ENCODE measurements at regions not wholly inside any gene's neighbourhood (a gene's known extent, or its start where the extent isn't known, plus 50 kb on each side); places are given as distances from the start of the nearest gene placed in this dataset.

DNA sequence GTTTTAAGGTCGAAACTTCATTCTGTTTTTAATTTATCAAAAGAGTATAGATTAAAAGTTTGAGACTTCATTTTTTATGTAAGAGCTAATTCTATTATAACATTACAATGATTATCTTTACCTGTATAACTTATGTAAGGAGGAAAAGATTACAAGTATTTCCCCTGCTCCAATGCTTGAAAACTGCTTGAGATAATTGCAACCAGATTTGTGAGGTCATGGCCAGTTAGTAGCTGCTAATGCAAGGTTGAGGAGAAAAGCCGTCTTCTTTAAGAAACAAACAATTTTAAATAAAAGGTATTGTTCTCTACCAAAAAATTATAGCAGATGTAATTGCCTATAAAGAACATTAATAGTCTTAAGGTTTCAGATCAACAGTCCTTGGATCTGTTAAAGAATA, 208.3 kb upstream of the UBE2E2 start:
- DNase-seq (ENCODE audit: low read depth) = no peak

DNA sequence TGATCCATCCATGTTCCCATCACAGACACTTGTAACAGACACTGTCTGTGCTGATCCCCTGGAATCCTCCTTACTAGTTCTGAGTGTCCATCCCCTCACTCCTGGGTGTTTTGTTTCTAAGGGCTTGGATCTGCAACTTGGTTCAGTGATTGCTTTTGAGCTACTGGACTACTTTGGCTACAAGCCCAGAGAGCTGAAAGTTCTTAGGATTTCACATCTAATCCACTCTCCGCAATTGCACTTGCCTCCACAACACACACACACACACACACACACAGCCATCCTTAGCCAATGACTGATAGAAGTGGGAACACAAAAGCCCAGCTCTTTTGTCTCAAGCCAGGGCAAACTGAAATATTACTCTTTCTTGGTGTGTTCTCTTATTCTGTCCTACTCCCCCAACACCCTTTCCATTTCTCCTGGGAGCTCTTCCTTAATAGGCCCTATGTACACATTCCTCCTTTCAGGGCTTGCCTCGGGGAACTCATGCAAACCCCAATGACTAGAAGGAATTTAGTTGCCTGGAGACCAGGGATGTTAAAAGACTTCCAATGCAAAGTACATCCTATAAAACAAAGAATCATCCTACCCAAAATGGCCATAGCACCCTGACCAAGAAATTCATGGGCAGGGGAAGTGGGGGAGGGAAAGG, 206.1 kb upstream of the UBE2E2 start:
- DNase-seq (ENCODE audit: low read depth) = no peak

DNA sequence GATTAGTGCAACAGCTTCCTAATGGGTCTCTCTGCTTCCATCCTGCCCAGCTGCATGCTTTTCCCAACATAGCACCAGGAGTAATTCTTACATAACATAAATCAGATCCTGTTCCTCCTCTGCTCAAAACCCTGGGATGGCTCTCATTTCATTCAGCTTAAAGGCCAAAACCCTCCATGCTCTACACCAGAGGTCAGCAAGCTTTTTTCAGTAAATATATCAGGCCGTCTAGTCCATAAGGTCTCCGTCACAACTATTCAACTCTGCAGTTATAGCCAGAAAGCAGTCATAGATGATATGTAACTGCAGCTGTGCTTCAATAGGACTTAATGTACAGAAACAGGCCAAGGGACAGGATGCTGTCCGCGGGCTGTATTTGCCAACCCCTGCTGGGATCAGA, 202.8 kb upstream of the UBE2E2 start:
- DNase-seq (ENCODE audit: low read depth) = no peak

DNA sequence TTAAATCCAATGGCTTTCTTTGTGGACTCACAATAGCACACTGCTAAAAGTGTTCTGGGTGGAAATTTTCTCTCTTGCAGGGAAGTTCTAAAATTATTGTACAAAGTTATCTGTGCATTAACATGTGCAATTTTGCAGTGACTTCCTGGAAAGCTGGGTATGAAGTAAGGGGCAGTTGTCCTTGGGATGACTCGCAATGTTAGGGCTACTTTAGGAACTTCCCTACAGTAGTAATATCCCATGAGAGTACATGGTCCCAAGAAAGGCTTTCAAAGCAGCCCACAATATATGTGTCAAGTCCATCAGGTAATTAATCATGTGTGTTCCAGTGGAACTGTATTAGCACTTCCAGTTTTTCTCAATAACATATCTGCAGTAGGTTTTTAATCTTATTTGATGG, 201.0 kb upstream of the UBE2E2 start:
- DNase-seq (ENCODE audit: low read depth) = no peak

DNA sequence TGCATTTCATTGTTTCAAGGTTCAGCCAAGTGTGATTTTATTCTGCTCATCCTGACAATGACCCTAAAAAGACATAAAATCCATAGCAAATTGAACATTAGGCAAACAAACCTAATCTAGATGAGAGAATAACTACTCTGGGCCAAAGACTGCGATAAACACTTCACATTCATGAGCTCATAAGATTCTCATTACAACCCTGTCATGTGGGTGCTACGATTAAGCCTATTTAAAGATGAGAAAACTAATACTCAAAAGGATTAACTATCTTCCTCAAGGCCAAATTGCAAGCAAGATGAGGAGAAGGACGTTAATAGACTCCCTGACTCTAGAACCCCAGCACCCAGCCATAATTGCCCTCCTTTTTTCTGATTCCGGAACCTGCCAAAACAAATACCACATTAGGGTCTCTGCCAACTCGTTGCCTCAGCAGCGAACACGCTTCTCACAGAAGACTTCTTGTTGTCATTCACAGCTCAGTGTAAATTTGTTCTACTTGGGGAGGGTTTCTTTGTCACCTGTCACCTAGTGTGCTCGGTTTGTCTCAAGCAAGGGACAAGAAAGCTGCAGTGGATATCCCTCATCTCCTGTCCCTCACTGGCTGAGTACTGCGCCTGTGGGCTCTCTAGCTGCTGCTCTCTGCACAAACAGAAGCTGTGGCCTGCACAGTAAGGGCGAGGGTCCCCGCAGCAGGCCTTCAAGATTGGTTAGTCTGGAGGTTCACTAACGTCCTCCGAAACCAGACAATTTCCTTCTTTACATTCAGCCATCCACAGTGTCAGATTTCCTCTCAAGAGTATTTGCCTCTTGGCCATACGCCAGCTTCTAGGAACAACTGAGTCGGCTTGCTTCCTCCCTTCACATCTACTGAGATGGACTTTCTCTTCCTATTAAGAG, 200.0 kb upstream of the UBE2E2 start:
- DNase-seq (ENCODE audit: low read depth) = no peak

DNA sequence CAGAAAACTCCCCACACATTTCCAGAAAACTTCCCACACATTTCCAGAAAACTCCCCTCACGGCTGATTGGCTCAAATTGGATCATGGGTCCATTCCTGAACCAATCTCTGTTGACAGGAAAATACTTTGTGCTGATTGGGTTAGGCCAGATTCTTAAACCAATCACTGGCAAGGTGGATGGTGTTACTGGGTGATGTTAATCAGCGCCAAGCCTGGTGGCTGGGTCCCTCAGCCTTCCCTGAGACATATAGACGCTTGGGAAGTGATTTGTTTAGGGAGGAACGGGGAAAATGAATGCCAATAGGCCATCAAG, 199.4 kb upstream of the UBE2E2 start:
- DNase-seq (ENCODE audit: low read depth) = no peak

DNA sequence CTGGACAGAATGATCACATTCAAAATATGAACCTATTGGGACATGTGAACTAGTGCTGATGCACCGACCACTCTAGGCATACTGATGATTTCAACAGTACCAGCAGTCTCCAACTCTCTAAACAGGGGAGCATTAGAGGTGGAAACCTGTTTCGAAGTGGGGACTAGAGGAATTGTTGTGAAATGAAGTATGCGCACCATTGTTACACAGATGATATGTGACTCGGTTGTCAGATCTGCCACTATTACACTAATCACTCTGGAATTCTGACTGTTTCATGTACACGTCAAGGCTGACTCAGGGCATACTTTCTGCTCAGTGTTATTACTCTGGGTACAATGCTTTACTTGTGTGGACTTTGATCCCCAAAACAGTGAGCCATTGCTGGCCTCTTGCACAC, 198.2 kb upstream of the UBE2E2 start:
- no peak for DNase-seq (ENCODE audit: low read depth)

DNA sequence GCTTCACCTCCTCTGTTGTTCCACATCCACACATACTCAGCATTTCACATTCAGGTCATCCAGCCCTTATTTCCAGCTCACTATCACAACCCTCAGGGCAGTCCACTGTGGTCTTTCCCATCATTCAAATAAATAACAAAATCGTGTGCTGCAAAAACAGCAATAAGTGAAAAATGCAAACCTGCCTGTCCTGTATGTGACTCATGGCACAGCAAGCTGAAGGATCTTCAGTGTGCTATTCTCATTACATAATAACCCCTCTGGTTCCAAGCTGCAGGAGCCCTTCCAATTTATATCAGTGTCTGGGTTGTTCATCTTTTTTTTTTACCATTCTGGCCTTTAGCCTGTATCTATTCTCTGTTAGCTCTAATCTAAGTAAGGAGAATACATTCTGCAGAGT, 185.3 kb upstream of the UBE2E2 start:
- no peak for DNase-seq (ENCODE audit: low read depth)

DNA sequence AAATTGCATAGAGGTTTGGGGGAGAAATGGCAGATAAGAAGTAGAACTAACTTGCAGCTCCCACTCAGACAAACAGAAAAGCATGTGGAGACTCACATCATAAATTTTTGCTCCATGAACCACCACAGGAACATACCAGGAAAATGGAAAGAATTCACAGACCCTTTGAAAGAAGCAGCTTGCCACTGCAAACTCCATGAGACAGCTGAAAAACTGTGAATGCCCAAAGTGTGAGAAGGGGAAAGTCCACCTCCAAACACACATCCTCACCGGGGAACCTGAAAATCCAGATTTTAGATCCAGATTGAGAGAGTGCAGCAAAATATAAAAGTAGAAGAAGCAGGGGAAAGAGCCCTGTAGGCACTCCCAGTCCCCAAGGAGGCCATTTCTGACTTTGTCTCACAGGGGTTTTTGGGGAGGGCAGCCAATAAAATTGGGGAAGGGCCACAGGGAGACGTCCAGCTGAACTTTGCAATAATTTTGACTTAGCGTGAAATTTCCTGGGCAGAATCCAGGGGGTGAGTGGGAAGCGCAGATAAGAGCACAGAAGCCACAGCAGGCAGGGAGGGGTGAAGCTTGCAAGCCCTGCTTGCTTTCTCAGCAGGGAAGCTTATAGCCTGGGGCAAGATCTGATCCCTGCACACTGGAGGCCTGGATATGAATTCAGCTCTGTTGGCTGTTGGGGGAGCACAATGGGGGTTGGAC, 183.4 kb upstream of the UBE2E2 start:
- no peak for DNase-seq (ENCODE audit: low read depth)

DNA sequence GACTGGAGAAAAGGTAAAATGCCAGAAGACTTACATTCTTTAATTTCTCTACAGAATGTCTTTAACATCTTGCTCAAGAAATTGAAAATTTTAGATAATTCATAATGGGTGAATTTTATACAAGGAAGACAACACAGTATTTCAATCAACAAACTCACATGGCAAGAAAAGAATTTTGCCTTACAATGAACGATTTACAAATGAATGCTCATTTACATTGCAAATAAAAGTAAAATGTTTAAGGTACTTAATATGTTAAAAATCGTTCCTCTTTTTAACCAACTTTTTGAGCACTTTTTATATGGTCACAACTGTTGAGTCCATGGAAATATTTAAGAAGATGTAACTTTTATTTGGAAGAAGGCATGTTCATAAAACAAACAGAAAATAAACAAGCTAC, 174.8 kb upstream of the UBE2E2 start:
- no peak for DNase-seq (ENCODE audit: low read depth)

DNA sequence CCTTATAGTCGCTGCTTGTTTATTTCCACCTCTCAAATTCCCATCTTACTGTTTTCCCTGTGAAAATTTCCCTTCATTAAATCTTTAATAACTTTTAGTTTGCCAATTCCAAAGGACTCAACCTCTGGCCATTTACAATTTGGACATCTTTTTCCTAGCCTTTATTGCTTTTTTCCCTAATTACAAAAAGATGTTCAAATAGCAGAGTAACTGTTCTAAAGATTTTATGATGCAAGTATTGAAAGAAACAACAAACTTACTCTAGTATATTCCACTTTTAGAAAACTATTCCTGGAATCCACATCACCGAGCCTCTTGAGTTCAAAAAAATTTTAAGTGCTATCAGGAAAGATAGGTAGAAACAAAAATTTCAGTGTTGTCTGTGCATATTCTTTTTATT, 174.1 kb upstream of the UBE2E2 start:
- no peak for DNase-seq (ENCODE audit: low read depth)

DNA sequence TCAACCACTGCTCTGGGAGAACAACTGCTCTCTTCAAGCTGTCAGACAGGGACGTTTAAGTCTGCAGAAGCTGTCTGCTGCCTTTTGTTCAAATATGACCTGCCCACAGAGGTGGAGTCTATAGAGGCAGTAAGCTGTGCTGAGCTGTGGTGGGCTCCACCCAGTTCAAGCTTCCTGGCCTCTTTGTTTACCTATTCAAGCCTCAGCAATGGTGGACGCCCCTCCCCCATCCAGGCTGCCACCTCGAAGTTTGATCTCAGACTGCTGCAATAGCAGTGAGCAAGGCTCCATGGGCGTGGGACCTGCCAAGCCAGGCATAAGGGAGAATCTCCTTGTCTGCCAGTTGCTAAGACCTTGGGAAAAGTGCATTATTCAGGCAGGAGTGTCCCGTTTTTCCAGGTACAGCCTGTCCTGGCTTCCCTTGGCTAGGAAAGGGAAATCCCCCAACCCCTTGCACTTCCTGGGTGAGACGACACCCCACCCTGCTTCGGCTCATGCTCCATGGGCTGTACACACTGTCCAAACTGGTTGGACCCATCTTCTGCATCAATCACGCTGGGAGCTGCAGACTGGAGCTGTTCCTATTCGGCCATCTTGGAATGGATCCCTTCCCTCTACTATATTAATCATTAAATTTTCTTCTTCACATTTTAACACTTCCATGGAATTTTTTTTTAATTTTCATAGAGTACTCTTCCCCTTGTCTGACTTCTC, 167.0 kb upstream of the UBE2E2 start:
- DNase-seq (ENCODE audit: low read depth) = no peak

DNA sequence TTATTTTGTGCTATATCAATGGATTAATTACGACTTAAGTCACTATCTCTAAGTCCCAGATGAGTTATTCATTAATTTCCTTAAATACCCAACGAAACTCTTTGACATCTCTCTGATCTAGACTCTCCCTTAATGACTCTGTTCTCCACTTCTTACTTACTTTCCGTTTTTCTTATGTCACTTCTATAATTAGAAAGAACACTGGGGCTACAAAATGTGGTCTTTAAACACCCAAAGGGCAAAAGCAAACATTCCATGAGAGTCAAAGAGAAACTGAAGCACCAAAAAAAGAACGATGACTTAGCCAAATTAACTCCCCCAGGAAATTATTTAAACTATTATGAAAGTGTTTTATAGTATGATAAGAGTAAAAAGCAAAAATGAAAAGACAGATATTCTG, 166.4 kb upstream of the UBE2E2 start:
- DNase-seq (ENCODE audit: low read depth) = no peak

DNA sequence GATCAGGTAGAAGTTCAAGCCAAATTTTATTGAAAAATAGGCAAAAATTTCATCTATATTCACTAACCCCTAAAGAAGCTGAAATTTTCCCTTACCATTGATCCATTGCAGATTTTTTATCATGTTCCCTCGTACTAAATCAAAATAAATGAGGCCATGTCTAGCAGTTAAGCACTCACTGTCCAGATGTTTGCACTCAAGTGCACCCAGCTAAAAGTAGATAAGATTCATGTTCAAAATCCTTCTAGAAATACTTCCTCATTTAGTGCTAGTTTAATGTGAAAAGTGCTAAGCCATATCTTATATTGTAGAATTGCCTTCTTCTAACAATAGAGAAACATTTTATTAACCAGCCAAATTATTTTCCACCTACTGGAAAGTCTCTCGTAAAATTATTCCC, 164.7 kb upstream of the UBE2E2 start:
- no peak for DNase-seq (ENCODE audit: low read depth)

DNA sequence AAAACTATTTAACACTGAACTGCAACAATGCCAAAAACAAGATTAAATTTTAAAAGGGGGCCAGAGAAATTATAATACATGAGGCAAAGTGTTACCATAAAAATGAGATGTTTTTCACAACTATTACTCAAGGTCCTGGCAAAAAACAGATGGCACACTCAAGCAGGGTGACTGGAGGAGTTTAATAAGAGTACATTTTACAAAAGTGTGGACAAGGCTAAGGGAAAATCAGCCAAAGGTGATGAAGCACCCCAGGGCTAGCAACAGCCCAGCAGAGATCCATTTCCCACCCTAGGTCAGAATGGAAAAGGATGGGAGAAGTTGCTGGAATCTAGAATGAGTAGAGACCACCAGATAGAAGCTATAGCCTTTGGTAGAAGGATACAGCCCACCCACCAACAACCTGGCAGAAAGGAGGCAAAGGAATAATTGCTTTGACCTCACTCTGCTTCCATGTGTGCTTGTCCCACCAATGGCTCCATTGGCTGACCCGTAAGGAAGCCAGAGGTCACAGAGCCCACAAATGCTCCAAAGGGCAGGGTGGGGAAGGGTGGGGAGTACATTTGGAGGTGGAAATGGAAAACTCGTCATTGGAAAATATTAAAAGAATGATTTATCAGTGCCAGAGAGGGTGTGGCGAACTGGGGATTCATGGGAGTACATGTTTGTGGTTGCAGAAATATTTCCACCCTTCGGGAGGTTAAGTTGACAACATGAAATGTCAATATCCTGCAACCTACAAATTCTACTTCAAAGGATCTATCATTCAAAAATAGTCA, 161.0 kb upstream of the UBE2E2 start:
- no peak for DNase-seq (ENCODE audit: low read depth)

DNA sequence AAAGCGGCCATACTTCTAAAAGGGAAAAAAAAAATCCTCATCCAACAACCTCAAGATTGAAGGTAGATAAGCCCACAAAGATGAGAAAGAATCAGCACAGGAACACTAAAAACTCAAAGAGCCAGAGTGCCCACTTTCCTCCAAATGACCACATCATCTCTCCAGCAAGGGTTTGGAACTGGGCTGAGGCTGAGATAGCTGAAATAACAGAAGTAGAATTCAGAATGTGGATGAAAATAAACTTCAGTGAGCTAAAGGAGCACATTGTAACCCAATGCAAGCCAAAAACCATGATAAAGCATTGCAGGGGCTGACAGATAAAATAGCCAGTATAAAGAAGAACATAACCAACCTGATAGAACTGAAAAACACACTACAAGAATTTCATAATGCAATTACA, 158.7 kb upstream of the UBE2E2 start:
- DNase-seq (ENCODE audit: low read depth) = no peak

DNA sequence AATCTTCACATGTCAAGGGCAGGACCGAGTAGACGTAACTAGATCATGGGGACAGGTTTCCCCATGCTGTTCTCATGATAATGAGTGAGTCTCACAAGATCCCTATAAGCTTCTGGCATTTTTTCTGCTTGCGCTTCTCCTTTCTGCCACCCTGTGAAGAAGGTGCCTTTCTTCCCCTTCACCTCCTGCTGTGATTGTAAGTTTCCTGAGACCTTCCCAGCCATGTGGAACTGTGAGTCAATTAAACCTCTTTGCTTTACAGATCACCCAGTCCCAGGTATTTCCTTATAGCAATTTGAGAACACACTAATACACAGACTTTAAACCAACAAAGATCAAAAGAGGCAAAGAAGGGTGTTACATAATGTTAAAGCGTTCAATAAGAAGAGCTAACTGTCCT, 156.6 kb upstream of the UBE2E2 start:
- DNase-seq (ENCODE audit: low read depth) = no peak

DNA sequence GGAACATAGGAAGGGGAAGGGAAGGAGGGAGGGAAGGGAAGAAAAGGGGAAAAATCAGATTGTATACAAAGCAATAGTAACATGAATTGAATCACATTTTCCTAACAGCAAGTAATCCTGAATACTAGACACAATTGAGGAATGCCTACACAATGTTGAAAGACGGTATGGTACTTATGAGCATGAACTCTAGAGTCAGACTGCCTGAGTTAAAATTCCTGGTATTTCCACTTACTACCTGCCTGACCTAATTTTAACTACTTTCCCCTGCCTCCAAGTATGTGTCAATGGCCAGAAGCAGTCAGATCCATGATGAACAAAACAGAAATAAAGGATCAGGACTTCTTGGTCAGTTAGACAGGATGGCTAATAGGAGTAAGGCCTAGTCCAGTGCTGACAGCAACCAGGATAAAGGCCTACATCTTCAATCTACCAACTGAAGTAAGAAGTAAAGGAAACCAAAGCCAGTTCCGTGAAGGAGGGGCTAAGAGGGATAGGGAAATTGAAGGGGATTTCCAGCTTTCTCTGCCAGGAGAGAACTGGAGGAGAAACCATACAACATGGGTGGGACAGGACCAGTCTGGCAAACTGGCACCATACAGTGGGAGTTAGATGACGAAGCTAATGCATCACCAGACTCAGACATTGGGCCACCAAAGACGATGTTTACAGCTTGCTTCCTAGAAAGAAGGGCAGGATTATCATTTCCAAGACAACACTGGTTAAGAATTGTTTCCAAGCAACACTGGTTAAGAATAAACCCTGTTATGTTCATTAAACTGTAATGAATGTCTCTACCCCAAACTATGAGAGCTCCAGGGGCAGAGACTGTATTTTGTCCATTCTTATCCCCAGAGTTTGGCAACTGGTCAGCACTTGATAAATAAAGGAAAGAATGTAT, 151.6 kb upstream of the UBE2E2 start:
- no peak for DNase-seq (ENCODE audit: low read depth)

DNA sequence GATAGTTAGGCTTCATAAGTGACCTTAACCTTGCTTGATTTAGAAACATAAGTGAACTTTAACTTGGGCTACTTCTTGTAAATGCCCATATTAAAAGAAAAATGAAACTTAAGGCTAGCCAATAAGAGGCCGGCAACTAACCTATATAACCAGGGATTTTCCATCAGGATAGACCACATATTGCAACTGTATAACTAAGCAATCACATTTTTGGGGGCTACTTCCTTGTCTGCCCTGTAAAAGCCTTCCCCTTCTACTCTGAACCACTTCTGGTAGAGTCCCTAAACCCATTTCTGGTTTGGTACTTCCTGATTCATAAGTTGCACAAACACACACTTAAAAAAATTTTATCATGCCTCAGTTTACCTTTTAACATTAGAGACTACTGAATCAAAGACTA, 150.9 kb upstream of the UBE2E2 start:
- no peak for DNase-seq (ENCODE audit: low read depth)

DNA sequence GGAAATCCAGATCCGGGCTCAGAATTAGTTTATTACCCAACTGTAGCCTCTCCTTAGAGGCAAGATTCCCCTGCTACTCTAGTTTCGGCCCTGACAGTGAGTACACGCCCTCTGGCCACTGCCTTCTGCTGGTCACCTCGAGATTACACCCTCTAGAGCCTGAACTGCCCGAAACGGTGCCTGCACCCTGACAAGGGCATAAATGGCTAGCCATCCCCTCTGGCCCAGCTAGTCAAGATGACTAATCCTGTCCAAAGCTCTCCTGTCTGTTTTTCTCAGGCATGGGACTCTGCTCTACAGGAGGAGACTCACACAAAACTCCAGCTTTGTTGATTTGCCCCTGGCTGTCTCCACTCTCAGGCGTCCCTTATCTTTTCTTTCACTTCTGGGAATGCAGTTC, 150.5 kb upstream of the UBE2E2 start:
- no peak for DNase-seq (ENCODE audit: low read depth)

All from activated T-cell treated with anti-CD3 and anti-CD28 coated beads for 1 hour (primary cell).